Stimulated activated CD4-positive, alpha-beta T cell treated with anti-CD3 and anti-CD28 coated beads, TNF-alpha, amount 100 ng/mL, for 24 hours (primary cell): ENCODE measurements at regions not wholly inside any gene's neighbourhood (a gene's known extent, or its start where the extent isn't known, plus 50 kb on each side); places are given as distances from the start of the nearest gene placed in this dataset.
"Not testable (repeated sequence)": the region's sequence is repeated elsewhere in the genome, so short reads cannot be mapped to it uniquely, and the experiment has no call there.

Source experiments
- DNase-seq, 3 experiments: peaks; one replicate each; pipeline ENCODE4 v3.0.0-alpha.2; 2020; ENCODE audit warnings: low read depth in 3 of 3

DNA sequence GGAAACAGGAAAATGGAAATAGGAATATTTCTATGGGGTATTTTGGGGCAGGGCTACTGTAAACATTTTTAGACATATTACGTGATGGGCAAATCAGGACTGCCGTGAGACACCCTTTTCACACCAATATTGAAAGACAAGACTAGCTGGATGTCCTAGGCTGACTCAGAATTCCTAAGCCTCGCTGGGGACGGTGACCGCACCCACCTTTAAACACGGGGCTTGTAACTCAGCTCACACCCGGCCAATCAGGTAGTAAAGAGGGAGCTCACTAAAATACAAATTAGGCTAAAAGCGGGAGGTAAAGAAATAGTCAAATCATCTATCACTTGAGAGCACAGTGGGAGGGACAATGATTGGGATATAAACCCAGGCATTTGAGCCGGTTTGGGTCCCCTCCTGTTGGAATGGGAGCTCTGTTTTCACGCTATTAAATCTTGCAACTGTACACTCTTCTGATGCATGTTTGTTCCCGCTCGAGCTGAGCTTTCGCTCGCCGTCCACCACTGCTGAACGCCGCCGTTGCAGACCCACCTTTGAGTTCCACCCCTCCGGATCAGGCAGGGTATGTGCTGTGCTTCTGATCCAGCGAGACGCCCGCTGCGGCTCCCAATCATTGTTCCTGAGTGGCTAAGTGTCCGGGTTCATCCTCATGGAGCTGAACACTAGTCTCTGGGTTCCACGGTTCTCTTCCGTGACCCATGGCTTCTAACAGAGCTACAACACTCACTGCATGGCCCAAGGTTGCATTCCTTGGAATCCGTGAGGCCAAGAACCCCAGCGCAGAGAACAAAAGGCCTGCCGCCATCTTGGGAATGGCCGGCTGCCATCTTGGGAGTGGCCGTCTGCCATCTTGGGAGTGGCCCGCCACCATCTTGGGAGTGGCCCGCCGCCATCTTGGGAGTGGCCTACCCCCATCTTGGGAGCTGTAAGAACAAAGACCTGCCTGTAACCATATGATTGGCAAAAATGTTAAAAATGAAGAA, 152.6 kb downstream of the CRLF2 start:
- no peak for DNase-seq

- DNase-seq, result not testable (repeated sequence)
These were observed 158.8 kb downstream of the CRLF2 start for GRCh38 chrX:1053600-1053999.

DNA sequence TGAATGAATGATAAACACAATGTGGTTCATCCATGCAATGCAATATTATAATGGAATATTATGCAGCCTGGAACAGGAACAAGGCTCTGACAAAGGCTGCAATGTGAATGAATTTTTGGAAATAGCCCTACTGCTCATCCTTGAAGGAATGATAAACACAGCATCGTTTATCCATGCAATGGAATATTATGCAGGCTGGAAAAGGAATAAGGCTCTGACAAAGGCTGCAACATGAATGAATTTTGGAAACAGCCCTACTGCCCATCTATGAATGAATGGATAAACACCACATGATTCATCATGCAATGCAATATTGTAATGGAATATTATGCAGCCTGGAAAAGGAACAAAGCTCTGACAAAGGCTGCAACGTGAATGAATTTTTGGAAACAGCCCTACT, 159.4 kb downstream of the CRLF2 start:
- no peak for DNase-seq

DNA sequence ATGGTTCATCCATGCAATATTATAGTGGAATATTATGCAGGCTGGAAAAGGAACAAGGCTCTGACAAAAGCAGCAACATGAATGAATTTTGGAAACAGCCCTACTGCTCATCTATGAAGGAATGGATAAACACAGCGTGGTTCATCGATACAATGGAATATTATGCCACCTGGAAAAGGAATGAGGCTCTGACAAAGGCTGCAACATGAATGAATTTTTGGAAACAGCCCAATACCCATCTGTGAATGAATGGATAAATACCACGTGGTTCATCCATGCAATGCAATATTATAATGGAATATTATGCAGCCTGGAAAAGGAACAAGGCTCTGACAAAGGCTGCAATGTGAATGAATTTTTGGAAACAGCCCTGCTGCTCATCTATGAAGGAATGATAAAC, 160.4 kb downstream of the CRLF2 start:
- no peak for DNase-seq

DNA sequence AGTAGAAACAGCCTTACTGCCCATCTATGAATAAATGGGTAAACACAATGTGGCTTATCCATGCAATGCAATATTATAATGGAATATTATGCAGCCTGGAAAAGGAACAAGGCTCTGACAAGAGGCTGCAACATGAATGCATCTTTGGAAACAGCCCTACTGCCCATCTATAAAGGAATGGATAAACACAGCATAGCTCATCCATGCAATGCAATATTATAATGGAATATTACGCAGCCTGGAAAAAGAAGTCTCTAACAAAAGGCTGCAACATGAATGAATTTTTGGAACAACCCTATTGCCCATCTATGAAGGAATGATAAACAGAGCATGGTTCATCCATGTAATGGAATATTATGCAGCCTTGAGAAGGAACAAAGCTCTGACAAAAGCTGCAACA, 161.0 kb downstream of the CRLF2 start:
- no peak for DNase-seq

DNA sequence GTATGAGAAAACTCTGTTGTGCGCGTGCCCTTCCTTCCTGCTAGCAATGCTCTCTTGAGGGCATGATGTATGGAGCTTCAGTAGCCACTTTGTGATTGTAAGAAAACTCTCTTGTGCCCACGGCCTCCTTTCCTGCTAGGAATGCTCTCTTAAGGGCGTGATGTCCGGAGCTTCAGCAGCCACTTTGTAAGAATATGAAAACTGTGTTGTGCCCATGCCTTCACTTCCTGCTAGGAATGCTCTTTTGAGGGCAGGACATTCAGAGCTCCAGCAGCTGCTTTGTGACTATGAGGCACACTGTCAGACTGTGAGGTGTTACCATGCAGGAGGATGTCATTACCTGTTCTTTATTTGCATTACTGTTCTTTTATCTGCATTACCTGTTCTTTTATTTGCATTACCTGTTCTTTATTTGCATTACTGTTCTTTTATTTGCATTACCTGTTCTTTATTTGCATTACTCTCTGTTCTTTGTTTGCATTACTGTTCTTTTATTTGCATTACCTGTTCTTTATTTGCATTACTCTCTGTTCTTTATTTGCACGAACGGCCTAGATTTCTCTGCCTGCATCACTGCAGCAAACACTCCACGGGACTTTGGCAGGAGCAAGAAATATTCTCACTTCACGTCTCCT, 166.7 kb downstream of the CRLF2 start:
- no peak for DNase-seq

DNA sequence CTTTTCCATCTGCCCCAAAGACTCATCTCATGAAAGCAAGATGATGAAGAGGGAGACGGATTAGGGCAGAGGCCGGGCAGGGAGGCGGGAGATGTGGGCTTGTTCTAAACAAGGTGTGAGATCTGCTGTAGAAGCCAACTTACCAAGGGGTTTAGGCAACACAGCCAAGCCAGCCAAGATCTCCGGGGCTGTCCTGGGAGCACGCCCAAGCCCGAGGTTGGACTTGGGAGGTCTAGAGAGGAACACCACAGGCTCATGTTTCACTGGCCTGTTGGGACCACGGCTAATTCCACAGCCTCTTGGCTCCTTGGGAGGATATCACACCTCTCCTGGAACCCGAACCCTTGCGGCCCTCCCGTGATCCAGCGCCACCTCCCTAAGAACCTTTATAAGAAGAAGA, 171.4 kb downstream of the CRLF2 start:
- DNase-seq, result no peak

DNA sequence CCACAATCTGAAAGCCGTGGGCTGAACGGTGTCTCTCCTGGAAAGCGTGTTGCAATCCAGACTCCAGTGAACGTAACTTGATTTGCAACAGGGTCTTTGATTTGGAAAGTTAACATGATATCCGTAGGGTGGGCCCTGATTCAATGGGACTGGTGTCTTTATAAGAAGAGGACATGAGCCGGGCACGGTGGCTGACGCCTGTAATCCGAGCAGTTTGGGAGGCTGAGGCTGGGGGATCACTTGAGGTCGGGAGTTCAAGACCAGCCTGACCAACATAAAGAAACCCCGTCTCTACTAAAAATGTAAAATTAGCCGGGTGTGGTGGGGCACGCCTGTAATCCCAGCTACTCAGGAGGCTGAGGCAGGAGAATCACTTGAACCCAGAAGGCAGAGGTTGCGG, 176.5 kb downstream of the CRLF2 start:
- DNase-seq, result not testable (repeated sequence)

- DNase-seq, result no peak
These were observed 177.2 kb downstream of the CRLF2 start for GRCh38 chrX:1035206-1035605.

DNA sequence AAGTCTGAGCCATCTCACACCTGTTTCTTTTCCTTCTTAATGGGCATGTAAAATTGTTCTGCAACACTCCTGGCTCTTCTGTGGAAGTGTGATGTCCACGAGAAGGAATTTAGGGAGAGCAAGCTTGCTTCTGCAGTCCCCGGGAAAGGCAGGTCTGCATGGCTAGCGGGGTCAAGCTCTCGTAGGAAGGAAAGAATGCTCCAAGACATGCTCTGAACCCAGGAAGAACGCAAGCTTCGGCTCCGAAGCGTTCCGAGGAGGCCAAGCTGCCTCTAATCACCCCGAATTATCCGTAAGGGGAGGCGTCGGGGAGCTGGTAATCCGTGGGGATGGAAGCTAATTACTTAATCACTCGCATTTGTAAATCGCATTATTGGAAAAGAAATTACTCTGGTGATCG, 177.7 kb downstream of the CRLF2 start:
- DNase-seq, result no peak

GRCh38 chrX:1031521-1032430, 180.7 kb downstream of the CRLF2 start:
- DNase-seq, result no peak

- DNase-seq, result no peak
These were observed 183.0 kb downstream of the CRLF2 start for GRCh38 chrX:1029494-1029893.

- no peak for DNase-seq
These were observed 184.8 kb downstream of the CRLF2 start for GRCh38 chrX:1027680-1028079.

GRCh38 chrX:1027133-1027532, 185.3 kb downstream of the CRLF2 start:
- DNase-seq, result no peak

DNA sequence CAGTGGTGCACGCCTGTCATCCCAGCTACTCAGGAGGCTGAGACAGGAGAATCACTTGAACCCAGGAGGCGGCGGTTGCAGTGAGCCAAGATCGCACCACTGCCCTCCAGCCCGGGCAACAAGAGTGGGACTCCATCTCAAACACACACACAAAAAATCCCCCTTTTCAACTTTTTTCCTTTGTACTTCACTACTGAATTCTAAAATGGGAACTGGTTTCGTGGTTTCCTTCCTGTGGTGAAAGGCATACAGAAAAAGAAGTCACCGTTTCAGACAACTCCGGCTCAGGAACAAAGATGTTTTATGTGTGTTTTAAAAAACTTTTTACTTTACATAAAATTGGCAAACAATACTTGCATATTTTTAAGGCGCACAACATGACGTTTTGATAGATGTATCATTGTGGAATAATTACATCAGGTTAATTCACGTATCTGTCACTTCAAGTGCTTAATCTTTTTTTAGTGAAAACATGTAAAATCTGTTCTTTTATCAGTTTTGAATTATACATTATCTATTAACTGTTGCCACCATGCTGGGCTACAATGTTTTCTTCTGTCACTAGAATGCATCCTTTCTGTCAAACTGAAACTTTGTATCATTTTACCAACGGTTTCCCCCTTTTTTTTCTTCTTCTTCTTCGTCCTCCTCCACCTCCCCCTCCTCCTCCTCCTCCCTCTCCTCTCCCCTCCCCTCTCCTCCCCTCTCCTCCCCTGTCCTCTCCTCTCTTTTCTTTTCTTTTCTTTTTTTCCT, 186.0 kb downstream of the CRLF2 start:
- no peak for DNase-seq

- DNase-seq, result no peak
These were observed 187.0 kb downstream of the CRLF2 start for GRCh38 chrX:1025413-1025812.

DNA sequence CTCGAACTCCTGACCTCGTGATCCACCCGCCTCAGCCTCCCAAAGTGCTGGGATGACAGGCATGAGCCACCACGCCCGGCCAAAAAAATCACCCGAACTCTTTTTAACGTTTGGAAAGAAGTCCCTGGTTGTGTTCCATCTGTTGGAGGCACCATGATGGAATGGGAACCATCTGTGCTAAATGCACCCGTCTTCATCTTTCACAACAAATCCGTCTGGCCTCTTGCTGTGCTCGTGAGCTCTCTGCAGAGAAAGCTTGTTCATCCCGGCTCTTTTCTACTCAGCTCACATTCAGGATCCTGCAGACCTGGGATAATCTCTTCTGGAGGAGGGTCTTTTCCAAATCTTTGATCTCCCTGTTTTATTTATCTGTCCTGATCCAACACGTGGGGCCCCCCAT, 188.8 kb downstream of the CRLF2 start:
- no peak for DNase-seq

DNA sequence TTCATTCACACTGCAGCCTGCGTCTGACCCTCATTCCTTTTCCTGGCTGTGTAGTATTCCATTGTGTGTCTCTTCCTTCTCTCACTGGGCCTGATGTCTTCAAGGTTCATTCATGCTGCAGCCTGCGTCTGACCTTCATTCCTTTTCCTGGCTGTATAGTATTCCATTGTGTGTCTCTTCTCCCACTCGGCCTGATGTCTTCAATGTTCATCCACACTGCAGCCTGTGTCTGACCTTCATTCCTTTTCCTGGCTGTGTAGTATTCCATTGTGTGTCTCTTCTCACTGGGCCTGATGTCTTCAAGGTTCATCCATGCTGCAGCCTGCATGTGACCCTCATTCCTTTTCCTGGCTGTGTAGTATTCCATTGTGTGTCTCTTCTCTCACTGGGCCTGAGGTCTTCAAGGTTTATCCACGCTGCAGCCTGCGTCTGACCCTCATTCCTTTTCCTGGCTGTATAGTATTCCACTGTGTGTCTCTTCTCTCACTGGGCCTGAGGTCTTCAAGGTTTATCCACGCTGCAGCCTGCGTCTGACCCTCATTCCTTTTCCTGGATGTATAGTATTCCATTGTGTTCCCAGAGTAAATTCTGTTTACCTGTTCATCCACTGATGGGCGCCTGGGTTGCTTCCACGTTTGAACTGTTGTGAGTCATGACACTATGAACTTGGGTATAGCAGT, 191.0 kb downstream of the CRLF2 start:
- not testable (repeated sequence) for DNase-seq

- DNase-seq, result no peak
These were observed 191.7 kb downstream of the CRLF2 start for GRCh38 chrX:1020634-1021166.

- DNase-seq, result not testable (repeated sequence)
These were observed 195.5 kb downstream of the CRLF2 start for GRCh38 chrX:1016926-1017325.
